ENCODE measurements at regions not wholly inside any gene's neighbourhood (a gene's known extent, or its start where the extent isn't known, plus 50 kb on each side); places are given as distances from the start of the nearest gene placed in this dataset.

- Histone ChIP-seq H3K4me2 (no peak overlapping the region), H3K27me3 (no peaks in the 10 kb centered on the region), H3K36me3 (replicated peaks; ENCODE audit: insufficient read depth, low read depth) (no peaks in the 10 kb centered on the region), H3K4me1 (ENCODE audit: insufficient read depth) (peaks cover 15% of the 10 kb centered on the region), H3K9me2 (replicated peaks; ENCODE audit: insufficient read depth) (no peaks in the 10 kb centered on the region), H3K9me3 (ENCODE audit: low read depth) (no peaks in the 10 kb centered on the region), H3K4me3 (no peak overlapping the region), H2AFZ (no peak overlapping the region), H3K79me2 (no peaks in the 10 kb centered on the region), H3K27ac (no peak overlapping the region), H4K20me1 (ENCODE audit: insufficient read depth, poor library complexity, severe bottlenecking) (no peaks in the 10 kb centered on the region)
- 75% methylated on average over 2 of the region's 2 CpGs for WGBS (ENCODE audit: low lambda C conversion rate, missing lambda C conversion rate)
- no peak for DNase-seq (ENCODE audit: low spot score)
- TF ChIP-seq EZH2phosphoT487 (IDR thresholded peaks at IDR 0.05; ENCODE audit: low read depth, severe bottlenecking, unreplicated experiment) (no peak), EZH2 (IDR thresholded peaks at IDR 0.05; ENCODE audit: borderline replicate concordance) (no peak), CTCF (IDR thresholded peaks at IDR 0.05; ENCODE audit: poor library complexity) (no peak)
Observed at GRCh38 chr6:106743612-106744011, 114.2 kb downstream of the QRSL1 start.

GRCh38 chr6:106740287-106740686 is 110.9 kb downstream of the QRSL1 start:
- 58% methylated on average over 3 of the region's 3 CpGs for WGBS (ENCODE audit: low lambda C conversion rate, missing lambda C conversion rate)

GRCh38 chr6:106739387-106739786 is 110.0 kb downstream of the QRSL1 start:
- Histone ChIP-seq H3K79me2 (no peaks in the 10 kb centered on the region), H4K20me1 (ENCODE audit: insufficient read depth, poor library complexity, severe bottlenecking) (no peaks in the 10 kb centered on the region), H3K36me3 (replicated peaks; ENCODE audit: insufficient read depth, low read depth) (no peaks in the 10 kb centered on the region), H3K9me3 (ENCODE audit: low read depth) (no peaks in the 10 kb centered on the region), H3K27ac (no peak overlapping the region), H3K4me3 (no peak overlapping the region), H3K4me2 (no peak overlapping the region), H3K4me1 (ENCODE audit: insufficient read depth) (no peaks in the 10 kb centered on the region), H3K9me2 (replicated peaks; ENCODE audit: insufficient read depth) (no peaks in the 10 kb centered on the region), H2AFZ (no peak overlapping the region), H3K27me3 (no peaks in the 10 kb centered on the region)
- TF ChIP-seq CTCF (IDR thresholded peaks at IDR 0.05; ENCODE audit: poor library complexity) (no peak), EZH2phosphoT487 (IDR thresholded peaks at IDR 0.05; ENCODE audit: low read depth, severe bottlenecking, unreplicated experiment) (no peak)
- no peak for DNase-seq (ENCODE audit: low spot score)
- WGBS (ENCODE audit: low lambda C conversion rate, missing lambda C conversion rate), result 94% methylated on average over 5 of the region's 5 CpGs

More at GRCh38 chr6:106740287-106740686, 110.9 kb downstream of the QRSL1 start:
- no peaks in the 10 kb centered on the region for H3K9me3 ChIP-seq (ENCODE audit: low read depth)
- no peaks in the 10 kb centered on the region for H3K9me2 ChIP-seq (replicated peaks; ENCODE audit: insufficient read depth)
- no peak overlapping the region for H3K4me2 ChIP-seq
- no peak overlapping the region for H3K4me3 ChIP-seq
- no peaks in the 10 kb centered on the region for H4K20me1 ChIP-seq (ENCODE audit: insufficient read depth, poor library complexity, severe bottlenecking)
- DNase-seq (ENCODE audit: low spot score), result no peak
- peaks cover 2% of the 10 kb centered on the region for H3K4me1 ChIP-seq (ENCODE audit: insufficient read depth)
- H3K27ac ChIP-seq, result no peak overlapping the region
- TF ChIP-seq EZH2 (IDR thresholded peaks at IDR 0.05; ENCODE audit: borderline replicate concordance), result no peak
- TF ChIP-seq EZH2phosphoT487 (IDR thresholded peaks at IDR 0.05; ENCODE audit: low read depth, severe bottlenecking, unreplicated experiment), result no peak
- TF ChIP-seq CTCF (IDR thresholded peaks at IDR 0.05; ENCODE audit: poor library complexity), result no peak
- no peaks in the 10 kb centered on the region for H3K27me3 ChIP-seq
- H2AFZ ChIP-seq, result no peak overlapping the region
- no peaks in the 10 kb centered on the region for H3K79me2 ChIP-seq
- no peaks in the 10 kb centered on the region for H3K36me3 ChIP-seq (replicated peaks; ENCODE audit: insufficient read depth, low read depth)

GRCh38 chr6:106736502-106736901 is 107.1 kb downstream of the QRSL1 start:
- no peaks in the 10 kb centered on the region for H3K79me2 ChIP-seq
- H3K36me3 ChIP-seq (replicated peaks; ENCODE audit: insufficient read depth, low read depth), result no peaks in the 10 kb centered on the region
- no peak overlapping the region for H3K4me3 ChIP-seq
- 72% methylated on average over 2 of the region's 2 CpGs for WGBS (ENCODE audit: low lambda C conversion rate, missing lambda C conversion rate)
- no peak for DNase-seq (ENCODE audit: low spot score)
- H3K27ac ChIP-seq, result no peak overlapping the region
- no peak overlapping the region for H3K4me2 ChIP-seq
- TF ChIP-seq CTCF (IDR thresholded peaks at IDR 0.05; ENCODE audit: poor library complexity), result no peak
- TF ChIP-seq EZH2 (IDR thresholded peaks at IDR 0.05; ENCODE audit: borderline replicate concordance), result no peak
- no peak for TF ChIP-seq EZH2phosphoT487 (IDR thresholded peaks at IDR 0.05; ENCODE audit: low read depth, severe bottlenecking, unreplicated experiment)
- no peaks in the 10 kb centered on the region for H3K9me3 ChIP-seq (ENCODE audit: low read depth)
- H3K27me3 ChIP-seq, result no peaks in the 10 kb centered on the region
- H3K4me1 ChIP-seq (ENCODE audit: insufficient read depth), result peaks cover 5% of the 10 kb centered on the region
- H3K9me2 ChIP-seq (replicated peaks; ENCODE audit: insufficient read depth), result no peaks in the 10 kb centered on the region
- H2AFZ ChIP-seq, result no peak overlapping the region
- no peaks in the 10 kb centered on the region for H4K20me1 ChIP-seq (ENCODE audit: insufficient read depth, poor library complexity, severe bottlenecking)
